Activated CD8-positive, alpha-beta memory T cell treated with anti-CD3 and anti-CD28 coated beads, Interleukin-2, amount 10 ng/mL, durations not matched to agents 7 days and 5 days (primary cell): ENCODE measurements at regions not wholly inside any gene's neighbourhood (a gene's known extent, or its start where the extent isn't known, plus 50 kb on each side); places are given as distances from the start of the nearest gene placed in this dataset.

Experiments used
- ATAC-seq: fragments of 150-1000 bp; cut with Tn5 transposase; one replicate; pipeline ENCODE4 v1.10.0; 2021; ENCODE audit warnings: moderate library complexity
- CTCF ChIA-PET: fragments of 350-600 bp; sonication (Branson Sonifier 250); formaldehyde crosslinking; loops from one replicate; lab custom pipeline; 2021; ENCODE audit warnings: antibody characterized with exemption; lab: Charles Lee
- DNase-seq: peaks from one replicate; pipeline ENCODE4 v3.0.0-alpha.2; 2020
- H3K27ac Mint-ChIP-seq: one replicate; pipeline ENCODE4 v1.8.0; 2021; ENCODE audit warnings: mild to moderate bottlenecking, mixed read lengths
- H3K27me3 Mint-ChIP-seq: one replicate; pipeline ENCODE4 v1.8.0; 2021; ENCODE audit warnings: mixed read lengths
- H3K36me3 Mint-ChIP-seq: one replicate; pipeline ENCODE4 v1.8.0; 2021; ENCODE audit warnings: mild to moderate bottlenecking, mixed read lengths
- H3K4me1 Mint-ChIP-seq: one replicate; pipeline ENCODE4 v1.8.0; 2021; ENCODE audit warnings: mixed read lengths
- H3K4me3 Mint-ChIP-seq: one replicate; pipeline ENCODE4 v1.8.0; 2021; ENCODE audit warnings: mild to moderate bottlenecking, moderate library complexity, mixed read lengths
- H3K9me3 Mint-ChIP-seq: one replicate; pipeline ENCODE4 v1.8.0; 2022; ENCODE audit warnings: low read depth, mixed read lengths

DNA sequence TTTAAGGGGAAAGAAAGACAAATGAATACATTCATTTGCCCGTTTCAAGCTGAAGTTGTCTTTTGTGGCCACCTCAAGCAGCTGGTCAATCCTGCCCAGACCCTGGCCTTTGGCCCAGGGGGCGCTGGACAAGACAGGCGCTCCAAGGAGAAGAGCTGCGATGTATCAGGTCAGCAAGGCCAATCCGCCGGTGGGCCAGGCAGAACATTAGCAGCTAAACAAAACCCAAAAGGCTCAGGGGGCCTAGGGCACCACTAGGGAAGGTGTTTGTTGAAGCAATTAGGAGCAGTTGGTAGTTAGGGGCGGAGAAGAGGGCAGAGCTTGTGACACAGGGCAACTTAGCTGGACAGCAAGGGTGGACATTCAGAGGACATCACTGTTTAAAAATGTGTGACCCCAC is 60.8 kb upstream of the TMEM33 start:
- Mint-ChIP-seq H3K4me3 (no peak overlapping the region), H3K36me3 (no peaks in the 10 kb centered on the region), H3K27me3 (peaks cover 93% of the 10 kb centered on the region), H3K4me1 (no peaks in the 10 kb centered on the region), H3K9me3 (no peaks in the 10 kb centered on the region), H3K27ac (no peak overlapping the region)
- no peak for ATAC-seq
- CTCF ChIA-PET: interaction anchor here (1.0 kb wide), 1 partner anchor 13 kb away, joined by 5 read pairs; no protein-coding TSS in a partner anchor
- DNase-seq: no peak

DNA sequence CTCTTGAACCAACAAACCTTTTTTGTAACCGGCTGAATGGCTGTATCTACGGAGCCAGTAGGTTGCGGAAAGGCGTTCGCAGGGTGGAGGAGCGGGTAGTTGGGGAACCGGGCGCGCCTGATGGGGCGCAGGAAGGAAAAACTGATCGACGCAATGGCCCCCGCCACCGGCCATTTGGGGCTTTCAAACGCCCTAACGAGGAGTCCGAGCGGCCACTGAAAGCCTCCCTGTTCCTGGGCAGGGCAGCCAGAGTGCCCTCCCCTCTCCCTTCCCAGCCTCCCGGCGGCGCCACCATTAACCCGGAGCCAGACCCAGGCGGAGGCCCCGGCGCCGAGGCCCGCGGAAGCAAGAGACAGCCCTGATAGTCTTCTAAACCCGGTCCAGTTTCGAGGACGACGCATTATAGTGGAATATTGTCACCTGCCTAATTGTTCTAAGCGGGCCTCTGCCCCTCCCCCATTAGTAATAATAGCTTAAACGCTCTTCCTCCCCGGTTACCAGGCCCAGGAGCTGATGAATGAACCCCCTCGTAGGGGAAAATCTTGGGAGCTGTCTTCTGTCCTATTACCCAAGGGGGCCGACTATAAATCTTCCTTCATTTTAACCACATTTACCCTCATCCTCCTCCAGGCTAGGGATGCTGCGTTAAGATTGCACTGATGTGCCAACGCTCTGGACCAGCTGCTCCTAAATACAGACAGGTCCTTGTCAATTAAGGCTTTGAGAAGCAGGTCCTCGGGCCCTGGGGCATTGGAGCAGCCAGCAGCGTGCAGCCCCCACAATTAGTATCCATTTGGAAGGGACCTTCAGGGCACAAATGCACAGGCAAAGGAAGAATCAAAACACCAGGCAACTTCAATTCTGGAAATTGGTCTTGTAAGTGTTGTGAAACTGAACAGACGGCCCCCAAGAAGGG is 61.6 kb upstream of the TMEM33 start:
- DNase-seq (no peak), ATAC-seq (no peak)
- Mint-ChIP-seq H3K27ac (no peak overlapping the region), H3K4me1 (no peaks in the 10 kb centered on the region), H3K27me3 (peaks cover 93% of the 10 kb centered on the region), H3K9me3 (no peaks in the 10 kb centered on the region), H3K4me3 (no peak overlapping the region), H3K36me3 (no peaks in the 10 kb centered on the region)
- CTCF ChIA-PET: interaction anchor here (0.9 kb wide), 1 partner anchor 14 kb away, joined by 5 read pairs; no protein-coding TSS in a partner anchor

DNA sequence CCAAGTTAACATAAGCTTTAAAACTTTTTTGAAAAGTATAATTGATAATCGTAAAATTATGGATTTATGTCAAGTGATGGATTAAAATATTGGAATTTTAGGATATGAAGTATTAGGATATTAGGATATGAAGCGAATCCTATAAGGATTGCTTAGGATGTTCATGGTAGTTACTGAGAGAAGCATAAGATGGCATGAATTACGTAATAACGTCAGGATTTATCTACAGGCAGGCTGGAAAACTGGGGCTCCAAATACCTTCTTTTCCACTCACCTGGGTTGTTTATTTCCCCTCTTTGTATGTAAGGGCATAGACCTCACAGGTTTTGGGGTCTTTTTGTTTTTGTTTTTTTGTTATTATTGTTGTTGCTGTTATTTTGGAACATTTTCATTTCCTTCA is 65.2 kb upstream of the TMEM33 start:
- peaks cover 88% of the 10 kb centered on the region for H3K27me3 Mint-ChIP-seq
- CTCF ChIA-PET: no interaction called here
- DNase-seq (no peak), ATAC-seq (no peak)
- H3K4me3 Mint-ChIP-seq: no peak overlapping the region
- H3K36me3 Mint-ChIP-seq: no peaks in the 10 kb centered on the region
- no peak overlapping the region for H3K27ac Mint-ChIP-seq
- H3K4me1 Mint-ChIP-seq: no peaks in the 10 kb centered on the region
- no peaks in the 10 kb centered on the region for H3K9me3 Mint-ChIP-seq

DNA sequence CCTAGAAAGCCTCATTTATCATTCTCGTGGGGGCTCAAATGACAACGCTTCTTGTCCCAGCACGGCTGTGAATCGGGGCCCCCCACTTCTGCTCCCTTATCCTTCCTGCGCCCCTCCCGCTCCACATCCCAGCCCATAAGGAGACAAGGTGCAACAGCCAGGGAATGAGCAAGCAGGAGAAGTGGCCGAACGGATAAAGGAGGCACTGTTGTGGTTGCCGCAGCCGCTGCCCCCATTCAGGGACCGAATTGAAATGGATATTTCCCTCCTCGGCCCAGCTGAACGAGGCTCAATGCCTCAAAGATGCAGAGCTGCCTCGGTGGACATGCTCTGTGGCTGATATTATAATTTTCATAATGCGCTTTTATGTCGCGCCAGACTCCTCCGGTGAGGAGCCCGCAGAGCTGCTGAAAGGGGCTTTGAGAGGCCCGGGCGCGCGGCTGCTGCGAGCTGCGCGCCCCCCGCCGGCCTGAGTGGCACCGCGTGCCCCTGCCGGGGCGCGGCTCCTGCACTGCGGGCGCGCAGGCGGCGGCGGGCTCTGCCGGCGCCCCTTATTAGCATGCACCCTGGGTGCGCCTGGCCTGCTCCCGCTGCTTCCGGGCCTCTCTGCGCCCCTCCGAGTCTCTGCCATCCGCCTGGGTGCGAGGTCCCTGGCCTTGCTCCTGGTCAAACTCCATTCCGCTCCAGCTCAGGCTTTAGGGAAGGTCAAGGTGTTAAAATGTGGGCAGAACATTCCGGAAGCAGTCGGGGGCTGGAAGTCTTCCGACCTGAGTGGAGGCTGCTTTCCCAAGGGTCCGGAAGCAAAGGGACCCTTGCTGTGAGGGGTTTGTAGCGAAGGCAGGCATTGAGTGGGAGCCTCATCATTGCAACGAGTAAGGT is 68.2 kb upstream of the TMEM33 start:
- Mint-ChIP-seq H3K4me3 (no peak overlapping the region), H3K36me3 (no peaks in the 10 kb centered on the region), H3K27me3 (peaks cover 85% of the 10 kb centered on the region), H3K4me1 (peaks cover 5% of the 10 kb centered on the region), H3K9me3 (no peaks in the 10 kb centered on the region), H3K27ac (no peak overlapping the region)
- DNase-seq: no peak
- CTCF ChIA-PET: no interaction called here
- no peak for ATAC-seq

DNA sequence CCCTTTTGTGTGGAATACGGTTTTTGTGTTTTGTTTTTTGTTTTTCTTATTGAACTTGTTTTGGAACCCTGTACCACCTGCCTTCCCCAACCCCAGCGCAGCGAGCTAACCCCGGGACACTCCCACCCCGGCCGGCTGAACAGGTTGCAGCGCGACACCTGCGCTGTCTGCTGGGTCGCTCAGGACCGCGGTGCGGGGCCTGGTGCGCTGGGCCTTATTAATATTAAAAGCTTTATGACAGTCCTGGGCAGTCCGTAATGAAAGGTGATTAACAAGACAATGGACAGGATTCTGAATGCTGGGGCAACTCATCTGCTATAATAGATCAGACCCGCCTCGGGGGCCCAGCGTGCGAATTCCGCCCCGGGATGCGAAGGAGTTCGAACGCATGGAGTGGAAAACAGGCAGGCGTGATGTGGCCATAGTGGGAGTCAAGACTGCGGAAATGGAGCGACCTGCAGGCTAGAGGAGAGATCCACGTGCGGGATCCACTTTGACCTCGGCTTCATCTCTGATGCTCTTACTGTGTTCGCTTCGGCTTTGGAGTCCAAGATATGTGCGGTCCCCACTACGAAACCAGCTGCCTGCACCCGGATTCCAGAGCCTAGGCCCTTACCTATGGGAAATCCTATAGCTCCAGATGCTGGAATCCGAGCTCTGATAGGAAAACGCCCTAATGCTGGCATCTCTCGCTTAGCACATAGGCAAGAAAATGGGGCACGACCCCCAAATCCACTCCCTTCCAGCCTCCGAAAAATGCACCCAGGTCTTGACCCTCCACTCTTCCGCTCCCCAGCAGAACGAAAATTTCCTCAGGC is 69.0 kb upstream of the TMEM33 start:
- no peak for DNase-seq
- Mint-ChIP-seq H3K27me3 (peaks cover 83% of the 10 kb centered on the region), H3K4me3 (no peak overlapping the region), H3K9me3 (no peaks in the 10 kb centered on the region), H3K4me1 (peaks cover 5% of the 10 kb centered on the region), H3K27ac (no peak overlapping the region), H3K36me3 (no peaks in the 10 kb centered on the region)
- no peak for ATAC-seq
- CTCF ChIA-PET: no interaction called here

DNA sequence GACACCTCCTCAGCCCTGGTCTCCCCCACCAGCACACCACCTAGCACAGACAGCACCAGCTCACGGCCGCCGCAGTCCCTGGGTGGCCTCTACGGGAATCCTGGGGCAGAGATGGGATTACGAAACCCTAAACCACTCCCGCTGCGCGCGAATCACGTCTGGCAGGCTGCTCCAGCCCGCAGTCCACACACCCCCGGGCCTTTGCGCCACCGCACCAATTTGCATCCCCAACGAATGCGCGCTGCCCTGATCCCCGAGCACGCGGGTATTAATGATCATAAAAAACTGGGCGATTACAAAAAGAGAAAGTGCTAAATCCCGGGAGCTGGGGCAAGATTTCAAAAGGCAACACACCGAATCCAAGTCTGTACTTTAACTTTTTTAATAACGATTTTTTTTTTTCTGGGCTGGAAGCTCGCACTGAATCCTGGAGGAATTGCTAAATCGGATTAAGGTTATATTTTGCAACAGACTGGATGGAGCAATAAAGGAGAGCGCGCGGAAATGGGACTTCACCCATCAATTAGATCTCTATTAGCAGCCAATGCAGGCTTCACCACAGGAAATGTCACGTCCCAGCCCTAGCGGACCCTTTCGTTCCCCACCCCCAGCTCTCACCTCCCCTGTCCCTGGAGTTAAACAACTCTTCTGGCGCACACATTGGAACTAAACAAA is 69.8 kb upstream of the TMEM33 start:
- CTCF ChIA-PET: no interaction called here
- Mint-ChIP-seq H3K9me3 (no peaks in the 10 kb centered on the region), H3K4me3 (no peak overlapping the region), H3K27ac (no peak overlapping the region), H3K4me1 (peaks cover 5% of the 10 kb centered on the region), H3K36me3 (no peaks in the 10 kb centered on the region), H3K27me3 (peaks cover 79% of the 10 kb centered on the region)
- DNase-seq: no peak
- ATAC-seq: no peak

DNA sequence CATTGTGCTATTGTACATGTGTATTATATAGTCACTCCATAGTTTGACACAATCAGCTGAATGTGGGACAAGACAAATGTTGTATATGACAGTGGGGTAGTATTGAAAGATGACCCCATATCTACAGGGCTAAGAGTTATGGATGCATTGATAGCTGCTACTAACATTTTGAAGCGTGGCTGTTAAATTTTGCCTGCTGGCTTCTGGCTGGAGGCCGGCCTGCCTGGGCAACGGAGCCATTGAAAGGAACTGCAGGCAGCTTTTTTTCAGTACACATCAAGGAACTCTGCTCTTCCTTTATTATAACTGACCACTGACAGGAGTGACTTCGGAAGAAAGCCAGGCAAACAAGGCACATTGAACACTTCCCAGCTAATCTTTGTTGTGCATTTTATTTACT is 76.1 kb upstream of the TMEM33 start:
- ATAC-seq (no peak), DNase-seq (no peak)
- Mint-ChIP-seq H3K27ac (no peak overlapping the region), H3K4me1 (peaks cover 5% of the 10 kb centered on the region), H3K27me3 (peaks cover 53% of the 10 kb centered on the region), H3K9me3 (no peaks in the 10 kb centered on the region), H3K36me3 (no peaks in the 10 kb centered on the region), H3K4me3 (no peak overlapping the region)
- CTCF ChIA-PET: interaction anchor here (0.8 kb wide), 1 partner anchor 53 kb away, joined by 3 read pairs; no protein-coding TSS in a partner anchor

DNA sequence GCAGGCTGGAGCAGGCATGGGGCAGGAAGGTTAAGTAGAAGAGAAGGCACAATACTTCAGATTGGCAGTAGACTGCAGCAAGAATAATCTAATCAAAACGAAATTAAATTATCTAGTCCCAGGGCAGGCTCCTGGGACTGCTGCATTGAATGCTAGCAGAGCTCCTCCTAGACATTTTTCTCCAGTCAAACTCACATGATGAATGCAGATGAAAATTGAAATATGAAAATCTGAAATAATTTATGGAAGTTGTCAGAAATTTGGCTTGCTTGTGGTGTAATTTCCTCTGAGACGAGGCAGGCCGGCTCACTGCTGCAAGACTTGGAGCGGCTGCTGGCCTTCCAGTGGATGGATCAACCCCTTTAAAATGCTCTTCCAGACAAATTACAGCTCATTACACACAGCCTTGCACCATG is 78.0 kb upstream of the TMEM33 start:
- no peak for DNase-seq
- Mint-ChIP-seq H3K27ac (no peak overlapping the region), H3K9me3 (no peaks in the 10 kb centered on the region), H3K27me3 (peaks cover 41% of the 10 kb centered on the region), H3K4me3 (no peak overlapping the region), H3K36me3 (no peaks in the 10 kb centered on the region), H3K4me1 (no peaks in the 10 kb centered on the region)
- CTCF ChIA-PET: no interaction called here
- ATAC-seq: no peak

DNA sequence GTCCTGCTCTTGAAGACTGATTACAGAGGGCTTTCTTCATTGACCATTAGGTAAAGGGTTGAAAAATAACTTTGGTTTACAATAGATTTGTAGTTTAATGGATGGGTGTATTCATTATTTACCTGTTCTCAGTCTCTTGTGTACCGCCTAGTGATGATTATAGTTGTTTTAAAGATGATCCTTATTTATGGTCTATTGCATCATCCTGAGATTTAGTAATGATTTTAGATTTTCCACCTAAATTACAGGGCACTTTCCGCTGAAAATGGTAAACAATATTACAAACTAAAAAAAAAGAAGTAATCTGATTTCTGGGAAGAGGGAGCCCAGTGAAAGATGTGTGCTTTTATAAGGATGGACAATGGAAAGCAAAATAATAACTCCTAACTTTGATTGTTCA is 78.4 kb upstream of the TMEM33 start:
- H3K4me1 Mint-ChIP-seq: no peaks in the 10 kb centered on the region
- no peaks in the 10 kb centered on the region for H3K9me3 Mint-ChIP-seq
- H3K36me3 Mint-ChIP-seq: no peaks in the 10 kb centered on the region
- no peak overlapping the region for H3K4me3 Mint-ChIP-seq
- ATAC-seq (no peak), DNase-seq (no peak)
- H3K27me3 Mint-ChIP-seq: peaks cover 39% of the 10 kb centered on the region
- CTCF ChIA-PET: no interaction called here
- H3K27ac Mint-ChIP-seq: no peak overlapping the region

DNA sequence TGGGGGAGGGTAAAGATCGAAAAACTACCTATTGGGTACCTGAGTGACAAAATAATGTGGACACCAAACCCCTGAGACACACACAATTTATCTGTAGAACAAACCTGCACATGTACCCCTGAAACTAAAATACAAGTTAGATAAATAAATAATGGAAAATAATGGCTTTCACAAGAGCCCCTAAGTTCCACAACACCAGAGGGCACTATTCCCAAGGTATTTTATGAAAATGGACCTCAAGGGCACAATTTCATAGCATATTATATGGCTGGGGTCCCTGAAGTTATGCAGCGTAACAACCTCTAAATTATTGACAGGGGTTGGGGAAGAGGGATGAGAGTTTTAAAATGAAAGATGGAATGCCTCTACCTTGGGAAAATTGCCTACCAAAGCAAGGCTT is 81.3 kb upstream of the TMEM33 start:
- DNase-seq (no peak), ATAC-seq (no peak)
- Mint-ChIP-seq H3K9me3 (no peaks in the 10 kb centered on the region), H3K27ac (no peak overlapping the region), H3K4me3 (no peak overlapping the region), H3K27me3 (peaks cover 23% of the 10 kb centered on the region), H3K4me1 (no peaks in the 10 kb centered on the region), H3K36me3 (no peaks in the 10 kb centered on the region)
- CTCF ChIA-PET: no interaction called here

DNA sequence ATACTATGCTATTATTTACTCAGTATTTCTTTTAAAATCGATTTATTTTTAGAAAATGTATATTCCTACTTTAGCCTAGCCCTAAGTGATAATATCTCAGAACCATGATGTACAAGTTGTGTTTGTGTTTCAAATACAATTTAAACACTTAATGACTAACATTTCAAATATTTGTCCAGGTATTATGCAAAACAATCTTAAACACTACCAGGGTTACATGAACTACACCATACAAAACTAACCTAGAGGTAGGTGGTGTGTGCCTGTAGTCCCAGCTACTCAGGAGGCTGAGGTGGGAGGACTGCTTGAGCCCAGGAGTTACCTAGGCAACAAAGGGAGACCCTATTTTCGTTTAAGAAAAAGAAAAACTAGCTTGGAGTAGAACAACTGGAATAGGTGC is 83.0 kb upstream of the TMEM33 start:
- CTCF ChIA-PET: no interaction called here

DNA sequence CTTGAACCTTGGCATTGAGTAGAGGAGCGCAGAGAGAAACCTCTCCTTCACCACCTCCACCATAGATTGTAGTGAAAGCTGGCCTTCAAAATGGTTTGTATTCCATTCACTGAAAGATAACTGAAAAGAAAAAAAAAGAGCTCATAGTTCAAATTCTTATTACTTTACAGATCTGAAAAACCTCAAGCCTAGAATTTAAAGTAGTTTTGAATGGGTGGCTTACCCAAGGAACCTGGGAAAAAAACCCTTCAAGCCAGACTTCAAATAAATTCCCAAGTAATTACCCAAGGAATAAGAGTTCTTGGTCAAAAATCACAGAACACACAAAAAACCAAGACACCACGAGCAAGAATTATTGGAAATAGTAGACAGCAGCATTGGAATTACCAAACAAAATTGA is 83.6 kb upstream of the TMEM33 start:
- peaks cover 9% of the 10 kb centered on the region for H3K27me3 Mint-ChIP-seq
- CTCF ChIA-PET: no interaction called here
- no peaks in the 10 kb centered on the region for H3K9me3 Mint-ChIP-seq
- no peaks in the 10 kb centered on the region for H3K36me3 Mint-ChIP-seq
- H3K4me1 Mint-ChIP-seq: no peaks in the 10 kb centered on the region
- ATAC-seq: no peak
- no peak overlapping the region for H3K4me3 Mint-ChIP-seq
- DNase-seq: no peak
- H3K27ac Mint-ChIP-seq: no peak overlapping the region

More for the DNA sequence above, 83.0 kb upstream of the TMEM33 start:
- peaks cover 14% of the 10 kb centered on the region for H3K27me3 Mint-ChIP-seq
- no peak overlapping the region for H3K27ac Mint-ChIP-seq
- no peaks in the 10 kb centered on the region for H3K9me3 Mint-ChIP-seq
- no peaks in the 10 kb centered on the region for H3K36me3 Mint-ChIP-seq
- H3K4me3 Mint-ChIP-seq: no peak overlapping the region
- ATAC-seq (no peak), DNase-seq (no peak)
- H3K4me1 Mint-ChIP-seq: no peaks in the 10 kb centered on the region

DNA sequence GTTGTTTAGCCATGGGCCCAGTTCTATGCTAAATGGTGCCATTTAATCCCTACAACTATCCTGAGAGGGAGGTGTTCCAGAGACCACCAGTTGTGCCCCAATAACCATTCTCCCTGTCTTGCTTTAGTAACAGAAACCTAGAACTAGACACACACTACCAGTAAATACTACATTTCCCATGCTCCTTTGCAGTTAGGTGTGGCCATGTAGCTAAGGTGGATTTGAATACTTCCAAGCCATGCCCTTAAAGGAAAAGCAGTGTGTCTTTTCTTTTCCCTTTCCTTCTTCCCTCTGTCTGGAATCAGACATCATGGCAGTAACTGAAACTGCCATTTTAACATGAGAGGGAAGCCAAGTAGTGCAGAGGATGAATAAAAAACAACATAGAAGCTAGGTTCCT is 90.9 kb upstream of the TMEM33 start:
- Mint-ChIP-seq H3K36me3 (no peaks in the 10 kb centered on the region), H3K4me1 (peaks cover 8% of the 10 kb centered on the region), H3K27me3 (peaks cover 5% of the 10 kb centered on the region), H3K27ac (no peak overlapping the region), H3K9me3 (no peaks in the 10 kb centered on the region), H3K4me3 (no peak overlapping the region)
- no peak for ATAC-seq
- CTCF ChIA-PET: no interaction called here
- DNase-seq: no peak
